Adrenal gland (tissue), 9 donors: ENCODE measurements at regions not wholly inside any gene's neighbourhood (a gene's known extent, or its start where the extent isn't known, plus 50 kb on each side); places are given as distances from the start of the nearest gene placed in this dataset.

Experiments used
- DNase-seq, 7 donors: peaks; one replicate each; pipeline ENCODE4 v3.0.0-alpha.2; 2019 to 2020
- H3K27ac ChIP-seq, 5 donors: fragments of 200-600 bp; sonication (generic) in 4 of 5; 1 replicate in 3 of 5; 2 replicates in 2 of 5; pipeline versions ENCODE4 v1.5.1 to v1.8.0; 2016 to 2020; ENCODE audit warnings: mild to moderate bottlenecking in 1 of 5
- H3K27me3 ChIP-seq: fragments of 200-600 bp; 2 replicates; pipeline ENCODE4 v1.8.0; 2021
- H3K36me3 ChIP-seq, 2 donors: fragments of 200-600 bp; replicated peaks in 1 of 2; 1 replicate in 1 of 2; 2 replicates in 1 of 2; pipeline versions ENCODE4 v1.5.1 to v1.8.0; 2018 to 2022
- H3K4me1 ChIP-seq, 2 donors: fragments of 200-600 bp; replicated peaks in 1 of 2; 1 replicate in 1 of 2; 2 replicates in 1 of 2; pipeline versions ENCODE4 v1.5.1 to v1.8.0; 2018 to 2021
- H3K4me3 ChIP-seq, 4 donors: fragments of 200-600 bp; sonication (generic) in 3 of 4; one replicate each; pipeline ENCODE4 v1.5.1; 2016 to 2018
- H3K9me3 ChIP-seq, 3 donors: fragments of 200-600 bp; sonication (generic) in 1 of 3; replicated peaks in 1 of 3; 1 replicate in 2 of 3; 2 replicates in 1 of 3; pipeline versions ENCODE4 v1.5.1 to v1.8.0; 2016 to 2021
- POLR2A ChIP-seq, 2 donors: fragments of 450-650 bp; IDR thresholded peaks; one replicate each; pipeline ENCODE4 v1.6.1; 2017; ENCODE audit warnings: antibody characterized with exemption in 2 of 2, mild to moderate bottlenecking in 2 of 2, moderate library complexity in 1 of 2
- WGBS, 4 donors: extraction: QIAGEN DNeasy Blood & Tissue Kit in 2 of 4; methylation state at CpG; one replicate each; pipeline versions ENCODE4 v1.1.5 to v1.1.7; 2013 to 2017; 5-methylcytosine and 5-hydroxymethylcytosine counted together
- intact Hi-C, 2 donors: fragments of 100-400 bp; cut with DNase I; formaldehyde crosslinking; loops; one replicate each; pipeline versions ENCODE4 v1.14.1 to v1.15.0; 2022 to 2023
- TF ChIP-seq, protein P1 (sequence below), 6 experiments: fragments of 450-650 bp in 4 of 6; fragments of 200-600 bp in 2 of 6; sonication (generic) in 1 of 6; IDR thresholded peaks; 1 replicate in 5 of 6; 2 replicates in 1 of 6; pipeline versions ENCODE4 v1.5.1 to v1.8.0; 2016 to 2021; ENCODE audit warnings: antibody characterized with exemption in 6 of 6, mild to moderate bottlenecking in 2 of 6, moderate library complexity in 1 of 6
- donor health status: healthy with polysubstance abuse.
- donor health status: Bipolar disorder and iron deficiency.
- donor health status: DM: yes; HTN: yes; CAD: no.
- donor health status: DM: no; HTN: no; CAD: no.
- donor health status: DM: no; HTN: no; CAD: no.

DNA sequence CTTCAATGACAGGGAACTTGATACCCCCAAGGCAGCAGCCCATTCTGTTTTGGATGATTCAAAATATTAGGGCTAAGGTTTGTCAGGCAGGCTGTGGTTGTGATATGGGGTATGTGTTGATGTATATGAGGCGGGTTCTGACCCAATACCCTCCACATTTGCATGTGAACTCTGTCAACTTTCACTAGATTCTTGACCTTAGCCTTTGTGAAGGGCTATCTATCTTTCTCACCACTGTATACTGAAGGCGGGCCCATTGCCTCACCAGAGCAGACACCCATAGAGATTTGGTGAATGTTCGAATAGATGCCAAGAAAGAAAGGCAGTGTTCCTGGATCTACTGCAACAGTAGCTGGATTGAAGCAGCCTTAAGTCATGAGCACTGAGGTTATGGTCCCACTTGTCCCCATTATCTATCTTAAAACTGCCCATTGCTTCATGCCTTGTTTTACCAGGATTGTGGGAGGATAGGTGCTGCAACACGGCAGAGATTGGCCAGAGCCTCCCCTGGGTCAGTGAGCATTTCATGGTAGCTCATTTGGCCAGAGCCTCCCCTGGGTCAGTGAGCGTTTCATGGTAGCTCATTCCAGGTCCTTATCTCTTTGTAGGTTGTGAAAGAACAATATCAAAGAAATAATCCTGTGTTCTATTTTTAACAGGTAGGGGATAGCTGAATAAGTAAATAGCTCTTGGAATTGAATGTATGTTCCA, 399.6 kb downstream of the TMEM135 start:
- Histone ChIP-seq H3K4me3 (no peak overlapping the region), H3K36me3 (no peaks in the 10 kb centered on the region), H3K27me3 (no peaks in the 10 kb centered on the region), H3K9me3 (no peaks in the 10 kb centered on the region), H3K27ac (no peak overlapping the region), H3K4me1 (no peaks in the 10 kb centered on the region)
- no peak for DNase-seq
- TF ChIP-seq POLR2A (IDR thresholded peaks at IDR 0.05): no peak
- TF ChIP-seq, protein P1, sequence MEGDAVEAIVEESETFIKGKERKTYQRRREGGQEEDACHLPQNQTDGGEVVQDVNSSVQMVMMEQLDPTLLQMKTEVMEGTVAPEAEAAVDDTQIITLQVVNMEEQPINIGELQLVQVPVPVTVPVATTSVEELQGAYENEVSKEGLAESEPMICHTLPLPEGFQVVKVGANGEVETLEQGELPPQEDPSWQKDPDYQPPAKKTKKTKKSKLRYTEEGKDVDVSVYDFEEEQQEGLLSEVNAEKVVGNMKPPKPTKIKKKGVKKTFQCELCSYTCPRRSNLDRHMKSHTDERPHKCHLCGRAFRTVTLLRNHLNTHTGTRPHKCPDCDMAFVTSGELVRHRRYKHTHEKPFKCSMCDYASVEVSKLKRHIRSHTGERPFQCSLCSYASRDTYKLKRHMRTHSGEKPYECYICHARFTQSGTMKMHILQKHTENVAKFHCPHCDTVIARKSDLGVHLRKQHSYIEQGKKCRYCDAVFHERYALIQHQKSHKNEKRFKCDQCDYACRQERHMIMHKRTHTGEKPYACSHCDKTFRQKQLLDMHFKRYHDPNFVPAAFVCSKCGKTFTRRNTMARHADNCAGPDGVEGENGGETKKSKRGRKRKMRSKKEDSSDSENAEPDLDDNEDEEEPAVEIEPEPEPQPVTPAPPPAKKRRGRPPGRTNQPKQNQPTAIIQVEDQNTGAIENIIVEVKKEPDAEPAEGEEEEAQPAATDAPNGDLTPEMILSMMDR (IDR thresholded peaks at IDR 0.05): no peak
- intact Hi-C loops: no loop called here
- 81 to 89% (median 86%) methylated on average over 5 of the region's 5 CpGs for WGBS, 4 donors

DNA sequence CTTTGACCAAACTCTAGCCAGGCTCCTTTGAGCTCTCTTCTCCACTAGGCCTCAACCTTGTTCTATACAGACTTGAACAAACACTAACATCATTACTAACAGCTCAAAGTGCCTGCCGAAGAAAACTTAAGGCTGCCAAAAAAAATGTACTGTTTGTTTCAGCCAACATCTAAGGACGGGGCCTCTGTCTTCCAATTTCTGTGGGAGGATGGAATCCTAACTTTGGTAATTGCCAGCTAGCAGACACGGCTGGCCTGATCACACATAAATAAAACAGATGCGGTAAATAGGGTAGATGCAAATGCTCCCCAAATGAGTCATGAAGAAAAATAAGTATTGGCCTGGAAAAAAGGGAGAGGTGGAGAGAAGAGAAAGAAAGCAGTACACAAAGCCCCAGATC, 394.3 kb downstream of the TMEM135 start:
- no peak for TF ChIP-seq POLR2A (IDR thresholded peaks at IDR 0.05)
- TF ChIP-seq, protein P1 (IDR thresholded peaks at IDR 0.05): no peak
- 60 to 84% (median 81%) methylated on average over 4 of the region's 4 CpGs for WGBS, 4 donors
- Histone ChIP-seq H3K4me3 (no peak overlapping the region), H3K4me1 (no peaks in the 10 kb centered on the region), H3K27ac (no peak overlapping the region), H3K36me3 (no peaks in the 10 kb centered on the region), H3K9me3 (no peaks in the 10 kb centered on the region), H3K27me3 (no peaks in the 10 kb centered on the region)
- intact Hi-C loops: no loop called here
- no peak for DNase-seq

DNA sequence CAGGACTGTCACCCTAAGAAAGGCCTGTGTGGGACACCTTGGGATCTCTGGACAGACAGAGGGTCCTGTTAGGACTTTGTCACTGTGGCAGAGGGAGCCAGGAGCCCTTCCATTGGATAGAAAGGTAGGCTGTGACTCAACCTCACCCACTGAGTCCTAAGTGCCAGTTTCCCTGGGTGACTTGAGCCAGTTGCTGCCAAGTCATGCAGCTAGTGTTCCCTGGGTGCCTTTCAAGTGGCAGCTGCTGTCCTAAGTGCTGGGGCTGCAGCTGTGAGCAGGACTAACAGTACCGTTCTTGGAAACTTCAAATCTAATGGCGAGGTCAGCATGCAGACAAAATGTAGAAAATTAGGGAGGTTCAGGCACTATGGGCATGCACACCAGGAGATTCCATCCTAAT, 393.7 kb downstream of the TMEM135 start:
- intact Hi-C loops: no loop called here
- Histone ChIP-seq H3K9me3 (no peaks in the 10 kb centered on the region), H3K36me3 (no peaks in the 10 kb centered on the region), H3K4me1 (no peaks in the 10 kb centered on the region), H3K4me3 (no peak overlapping the region), H3K27me3 (no peaks in the 10 kb centered on the region), H3K27ac (no peak overlapping the region)
- no peak for DNase-seq
- TF ChIP-seq, protein P1 (IDR thresholded peaks at IDR 0.05): no peak
- no peak for TF ChIP-seq POLR2A (IDR thresholded peaks at IDR 0.05)
- 94 to 100% (median 96%) methylated on average over 2 of the region's 2 CpGs for WGBS, 4 donors

DNA sequence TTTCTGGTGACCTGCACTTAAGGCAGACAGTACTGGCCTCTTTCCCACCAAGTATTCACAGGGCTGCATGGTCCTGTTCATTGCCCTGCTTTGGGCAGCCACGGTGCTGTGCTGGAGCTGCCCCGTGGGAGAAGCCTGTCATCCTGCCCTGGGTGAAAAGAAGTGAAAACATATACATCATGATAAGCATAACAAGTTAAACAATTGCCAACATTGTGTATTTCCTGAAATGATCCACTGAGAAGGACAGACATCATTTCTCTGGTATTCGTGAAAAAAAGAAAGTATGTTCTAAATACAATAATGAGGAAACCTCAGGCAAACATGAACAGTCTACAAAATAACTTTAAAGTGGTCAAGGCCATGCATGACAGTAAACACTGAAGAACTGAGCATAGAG, 393.1 kb downstream of the TMEM135 start:
- no peaks in the 10 kb centered on the region for H3K36me3 ChIP-seq
- DNase-seq: no peak
- intact Hi-C loops: no loop called here

More for the DNA sequence above, 393.1 kb downstream of the TMEM135 start:
- Histone ChIP-seq H3K4me1 (no peaks in the 10 kb centered on the region), H3K27me3 (no peaks in the 10 kb centered on the region), H3K27ac (no peak overlapping the region), H3K9me3 (no peaks in the 10 kb centered on the region), H3K4me3 (no peak overlapping the region)
- TF ChIP-seq, protein P1 (IDR thresholded peaks at IDR 0.05): no peak
- TF ChIP-seq POLR2A (IDR thresholded peaks at IDR 0.05): no peak
- WGBS, 4 donors: 55 to 67% (median 58%) methylated on average over 3 of the region's 3 CpGs
